HepG2 (cell line): ENCODE measurements at regions not wholly inside any gene's neighbourhood (a gene's known extent, or its start where the extent isn't known, plus 50 kb on each side); places are given as distances from the start of the nearest gene placed in this dataset.

Source experiments
- ATAC-seq: fragments of 200-7000 bp; cut with Tn5 transposase; 3 replicates; pipeline ENCODE4 v1.9.1; 2020; ENCODE audit warnings: mild to moderate bottlenecking, moderate library complexity
- BruUV-seq: library from RNA; stranded (reverse); fragments of 400-500 nt; replicated peaks from 2 replicates; lab custom pipeline; 2021; lab: Mats Ljungman, UMichigan
- CTCF ChIA-PET: fragments of 300-600 bp; formaldehyde crosslinking; extraction: SDS; loops from one replicate; lab custom pipeline; 2021; ENCODE audit warnings: low total read pairs, inconsistent platforms, low intra/inter-chr PET ratio; lab: Yijun Ruan, JAX
- POLR2A ChIA-PET: fragments of 350-600 bp; sonication (Branson Sonifier 250); formaldehyde crosslinking; loops from one replicate; lab custom pipeline; 2020; ENCODE audit warnings: antibody characterized with exemption, inconsistent platforms; lab: Yijun Ruan, JAX
- DNase-seq: peaks from one replicate; pipeline ENCODE4 v3.0.0-alpha.2; 2015; ENCODE audit warnings: low spot score
- FAIRE-seq: peaks from 3 replicates; lab custom pipeline; 2011; peaks lifted over from hg19 to GRCh38; lab: Jason Lieb, UNC
- H2AFZ ChIP-seq: one replicate; pipeline ENCODE4 v1.6.1; 2011; ENCODE audit warnings: low read length, inconsistent platforms
- H3K27ac ChIP-seq: fragments of 300-600 bp; 3 replicates; pipeline ENCODE4 v1.8.0; 2011; ENCODE audit warnings: mixed run types, mild to moderate bottlenecking, mixed read lengths, low read length, inconsistent platforms; ENCODE audit not compliant: insufficient read depth; ENCODE audit errors: extremely low read length
- H3K27me3 ChIP-seq, 2 experiments: fragments of 200-600 bp in 1 of 2; 2 replicates in 1 of 2; 3 replicates in 1 of 2; pipeline versions ENCODE4 v1.6.0 to v1.8.0; 2011; ENCODE audit warnings: low read length in 2 of 2, mild to moderate bottlenecking in 2 of 2, moderate library complexity in 2 of 2, inconsistent platforms in 1 of 2; ENCODE audit not compliant: insufficient read depth in 2 of 2, control insufficient read depth in 1 of 2
- H3K36me3 ChIP-seq, 2 experiments: fragments of 200-600 bp in 1 of 2; replicated peaks in 1 of 2; 2 replicates in 1 of 2; 3 replicates in 1 of 2; pipeline versions ENCODE4 v1.5.1 to v1.8.0; 2011; ENCODE audit warnings: low read length in 2 of 2, inconsistent platforms in 1 of 2; ENCODE audit not compliant: insufficient read depth in 2 of 2, control insufficient read depth in 1 of 2
- H3K4me1 ChIP-seq: 2 replicates; pipeline ENCODE4 v1.5.1; 2012; ENCODE audit warnings: low read length, inconsistent platforms; ENCODE audit not compliant: insufficient read depth
- H3K4me2 ChIP-seq: 2 replicates; pipeline ENCODE4 v1.6.0; 2011; ENCODE audit warnings: low read depth, low read length, inconsistent platforms
- H3K4me3 ChIP-seq, 3 experiments: fragments of 200-600 bp in 1 of 3; sonication (generic), shearing (Covaris generic) in 1 of 3; replicated peaks in 1 of 3; 2 replicates each; pipeline ENCODE4 v1.5.1; 2011 to 2016; ENCODE audit warnings: low read length in 3 of 3, inconsistent platforms in 2 of 3, low read depth in 2 of 3, mild to moderate bottlenecking in 2 of 3, control low read depth in 1 of 3, mixed read lengths in 1 of 3; ENCODE audit not compliant: insufficient read depth in 1 of 3
- H3K79me2 ChIP-seq: one replicate; pipeline ENCODE4 v1.6.1; 2011; ENCODE audit warnings: low read length, inconsistent platforms; ENCODE audit not compliant: insufficient read depth
- H3K9ac ChIP-seq: 2 replicates; pipeline ENCODE4 v1.6.0; 2011; ENCODE audit warnings: mild to moderate bottlenecking, low read depth, low read length, inconsistent platforms; ENCODE audit not compliant: insufficient read depth
- H3K9me3 ChIP-seq: 2 replicates; pipeline ENCODE4 v1.5.1; 2012; ENCODE audit warnings: mild to moderate bottlenecking, low read length
- H4K20me1 ChIP-seq: 2 replicates; pipeline ENCODE4 v1.6.0; 2011; ENCODE audit warnings: inconsistent platforms, mild to moderate bottlenecking, low read length, moderate library complexity; ENCODE audit not compliant: insufficient read depth
- CEBPB ChIP-seq: IDR thresholded peaks from 2 replicates; pipeline ENCODE4 v1.6.1; 2011; ENCODE audit warnings: low read depth, low read length, improper control_type of control experiment, borderline replicate concordance
- GFI1 ChIP-seq: sonication (generic); formaldehyde crosslinking; IDR thresholded peaks from 2 replicates; pipeline ENCODE4 v1.5.0; 2020; ENCODE audit warnings: missing genetic modification reagents, mild to moderate bottlenecking, borderline replicate concordance
- NFKB2 ChIP-seq: sonication (generic); formaldehyde crosslinking; IDR thresholded peaks from 2 replicates; pipeline ENCODE4 v1.4.0; 2020; ENCODE audit warnings: missing genetic modification reagents, borderline replicate concordance
- RFX3 ChIP-seq: IDR thresholded peaks from 2 replicates; pipeline ENCODE4 v1.6.1; 2016; ENCODE audit warnings: missing biosample characterization, missing genetic modification reagents
- ZFYVE20 ChIP-seq: sonication (generic); formaldehyde crosslinking; IDR thresholded peaks from 2 replicates; pipeline ENCODE4 v1.8.0; 2023; ENCODE audit warnings: low read depth, mild to moderate bottlenecking, moderate library complexity, missing genetic modification reagents, borderline replicate concordance
- ZNF205 ChIP-seq: IDR thresholded peaks from 2 replicates; pipeline ENCODE4 v1.6.1; 2018; ENCODE audit warnings: missing biosample characterization, missing genetic modification reagents
- ZNF335 ChIP-seq: sonication (generic); formaldehyde crosslinking; IDR thresholded peaks from 2 replicates; pipeline ENCODE4 v1.4.0; 2020; ENCODE audit warnings: missing genetic modification reagents
- WGBS: methylation state at CpG from one replicate; pipeline ENCODE4 v1.1.6; 2017; ENCODE audit warnings: low lambda C conversion rate; 5-methylcytosine and 5-hydroxymethylcytosine counted together
- in situ Hi-C: cut with HindIII; loops from 2 replicates; pipeline ENCODE4 v1.10.0; 2017; ENCODE audit warnings: low pct_unique_long_range_greater_than_20kb; ENCODE audit not compliant: extremely low pct_ligation_motif_present
- intact Hi-C: fragments of 100-400 bp; cut with micrococcal nuclease; formaldehyde crosslinking; loops from one replicate; pipeline ENCODE4 v1.10.0; 2022; ENCODE audit not compliant: unreplicated experiment
- TF ChIP-seq, protein P1 (sequence below), 2 experiments: fragments of 450-650 bp in 1 of 2; sonication (generic) in 1 of 2; formaldehyde crosslinking; IDR thresholded peaks; 2 replicates each; pipeline versions ENCODE4 v1.5.0 to v1.8.0; 2020 to 2022; ENCODE audit warnings: mild to moderate bottlenecking in 1 of 2, missing genetic modification reagents in 1 of 2
- TF ChIP-seq, protein P2 (sequence below): sonication (generic); formaldehyde crosslinking; IDR thresholded peaks from 2 replicates; pipeline ENCODE4 v1.5.0; 2020; ENCODE audit warnings: missing genetic modification reagents, mild to moderate bottlenecking, borderline replicate concordance
- TF ChIP-seq, protein P3 (sequence below): IDR thresholded peaks from 2 replicates; pipeline ENCODE4 v1.6.1; 2018; ENCODE audit warnings: missing genetic modification reagents, mild to moderate bottlenecking, missing compliant biosample characterization

GRCh38 chr11:11009179-11009578, 151.3 kb upstream of the ZBED5 start:
- BruUV-seq: no TSS peak
- H3K4me2 ChIP-seq: no peak overlapping the region
- no peaks in the 10 kb centered on the region for H3K4me1 ChIP-seq
- DNase-seq (no peak), ATAC-seq (no peak), FAIRE-seq (no peak)
- no peaks in the 10 kb centered on the region for H3K36me3 ChIP-seq
- intact Hi-C loops: no loop called here
- ChIA-PET POLR2A (no interaction called here), CTCF (no interaction called here)
- H4K20me1 ChIP-seq: no peaks in the 10 kb centered on the region
- H3K9ac ChIP-seq: no peak overlapping the region
- WGBS: 0% methylated on average over 3 of the region's 4 CpGs
- TF ChIP-seq, protein P1, sequence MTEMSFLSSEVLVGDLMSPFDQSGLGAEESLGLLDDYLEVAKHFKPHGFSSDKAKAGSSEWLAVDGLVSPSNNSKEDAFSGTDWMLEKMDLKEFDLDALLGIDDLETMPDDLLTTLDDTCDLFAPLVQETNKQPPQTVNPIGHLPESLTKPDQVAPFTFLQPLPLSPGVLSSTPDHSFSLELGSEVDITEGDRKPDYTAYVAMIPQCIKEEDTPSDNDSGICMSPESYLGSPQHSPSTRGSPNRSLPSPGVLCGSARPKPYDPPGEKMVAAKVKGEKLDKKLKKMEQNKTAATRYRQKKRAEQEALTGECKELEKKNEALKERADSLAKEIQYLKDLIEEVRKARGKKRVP (CRISPR knock-in tag; IDR thresholded peaks at IDR 0.05): no peak
- TF ChIP-seq CEBPB (no peak), ZNF335 (CRISPR knock-in tag) (no peak), NFKB2 (CRISPR knock-in tag) (no peak), RFX3 (CRISPR knock-in tag) (no peak), ZFYVE20 (no peak), ZNF205 (CRISPR knock-in tag) (no peak), GFI1 (no peak)
- TF ChIP-seq, protein P2, sequence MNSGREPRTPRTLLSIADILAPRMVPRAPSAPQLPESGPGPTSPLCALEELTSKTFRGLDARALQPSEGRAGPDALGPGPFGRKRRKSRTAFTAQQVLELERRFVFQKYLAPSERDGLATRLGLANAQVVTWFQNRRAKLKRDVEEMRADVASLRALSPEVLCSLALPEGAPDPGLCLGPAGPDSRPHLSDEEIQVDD (CRISPR knock-in tag): no peak
- TF ChIP-seq, protein P3, sequence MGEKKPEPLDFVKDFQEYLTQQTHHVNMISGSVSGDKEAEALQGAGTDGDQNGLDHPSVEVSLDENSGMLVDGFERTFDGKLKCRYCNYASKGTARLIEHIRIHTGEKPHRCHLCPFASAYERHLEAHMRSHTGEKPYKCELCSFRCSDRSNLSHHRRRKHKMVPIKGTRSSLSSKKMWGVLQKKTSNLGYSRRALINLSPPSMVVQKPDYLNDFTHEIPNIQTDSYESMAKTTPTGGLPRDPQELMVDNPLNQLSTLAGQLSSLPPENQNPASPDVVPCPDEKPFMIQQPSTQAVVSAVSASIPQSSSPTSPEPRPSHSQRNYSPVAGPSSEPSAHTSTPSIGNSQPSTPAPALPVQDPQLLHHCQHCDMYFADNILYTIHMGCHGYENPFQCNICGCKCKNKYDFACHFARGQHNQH (CRISPR knock-in tag): no peak
- TF ChIP-seq, all 625 proteins: peak for 0
- in situ Hi-C loops: no loop called here
- no peak overlapping the region for H2AFZ ChIP-seq
- H3K79me2 ChIP-seq: no peaks in the 10 kb centered on the region
- H3K27ac ChIP-seq: no peak overlapping the region
- peaks cover 1 to 4% of the 10 kb centered on the region in 2 experiments; a peak in 1 of 5 replicates for H3K27me3 ChIP-seq
- H3K4me3 ChIP-seq: no peak overlapping the region
- no peaks in the 10 kb centered on the region for H3K9me3 ChIP-seq
